SK-N-SH (cell line): ENCODE measurements at regions not wholly inside any gene's neighbourhood (a gene's known extent, or its start where the extent isn't known, plus 50 kb on each side); places are given as distances from the start of the nearest gene placed in this dataset.

ENCODE experiments used
- CTCF ChIA-PET: fragments of 300-600, 350-600 bp; formaldehyde crosslinking; extraction: SDS; loops from one replicate; lab custom pipeline; 2021; lab: Yijun Ruan, JAX
- POLR2A ChIA-PET: fragments of 350-600 bp; sonication (Branson Sonifier 250); formaldehyde crosslinking; extraction: SDS; loops from one replicate; lab custom pipeline; 2020; ENCODE audit warnings: antibody characterized with exemption, inconsistent platforms; lab: Yijun Ruan, JAX
- DNase-seq: peaks from one replicate; pipeline ENCODE4 v3.0.0; 2012
- H2AFZ ChIP-seq: fragments of 200-600 bp; sonication (generic); 2 replicates; pipeline ENCODE4 v1.8.1; 2016; ENCODE audit warnings: antibody characterized with exemption, mild to moderate bottlenecking, low read depth
- H3F3A ChIP-seq: fragments of 200-600 bp; sonication (generic); replicated peaks from 2 replicates; pipeline ENCODE3; 2016; ENCODE audit warnings: antibody characterized with exemption, mild to moderate bottlenecking; ENCODE audit not compliant: insufficient read depth
- H3K27ac ChIP-seq, 2 experiments: fragments of 200-500 bp in 1 of 2; fragments of 200-600 bp in 1 of 2; sonication (Bioruptor generic) in 1 of 2; sonication (generic), shearing (Covaris generic) in 1 of 2; 2 replicates each; pipeline versions ENCODE4 v1.5.1 to v1.6.1; 2014 to 2016; ENCODE audit warnings: low read depth in 2 of 2, inconsistent platforms in 1 of 2, low read length in 1 of 2, mild to moderate bottlenecking in 1 of 2, mixed read lengths in 1 of 2
- H3K27me3 ChIP-seq: fragments of 200-600 bp; sonication (generic), shearing (Covaris generic); 2 replicates; pipeline ENCODE4 v1.6.1; 2016; ENCODE audit warnings: mixed run types; ENCODE audit not compliant: insufficient read depth
- H3K36me3 ChIP-seq, 2 experiments: fragments of 200-500 bp in 1 of 2; fragments of 200-600 bp in 1 of 2; sonication (Bioruptor generic) in 1 of 2; sonication (generic) in 1 of 2; replicated peaks in 1 of 2; 2 replicates each; pipeline versions ENCODE3 to v1.5.1; 2014 to 2016; ENCODE audit warnings: low read length in 1 of 2, mild to moderate bottlenecking in 1 of 2; ENCODE audit not compliant: insufficient read depth in 2 of 2, control insufficient read depth in 1 of 2
- H3K4me1 ChIP-seq, 2 experiments: fragments of 200-500 bp in 1 of 2; fragments of 200-600 bp in 1 of 2; sonication (Bioruptor generic) in 1 of 2; sonication (generic), shearing (Covaris generic) in 1 of 2; 2 replicates each; pipeline versions ENCODE4 v1.5.1 to v1.6.1; 2014 to 2016; ENCODE audit warnings: low read depth in 1 of 2, low read length in 1 of 2, mixed run types in 1 of 2; ENCODE audit not compliant: insufficient read depth in 2 of 2, control insufficient read depth in 1 of 2
- H3K4me2 ChIP-seq: fragments of 200-600 bp; sonication (generic), shearing (Covaris generic); 2 replicates; pipeline ENCODE4 v1.6.1; 2017; ENCODE audit warnings: mixed run types
- H3K4me3 ChIP-seq, 2 experiments: fragments of 200-500 bp in 1 of 2; fragments of 200-600 bp in 1 of 2; sonication (Bioruptor generic) in 1 of 2; sonication (generic), shearing (Covaris generic) in 1 of 2; 2 replicates each; pipeline versions ENCODE4 v1.5.1 to v1.8.1; 2014 to 2016; ENCODE audit warnings: low read depth in 2 of 2, inconsistent platforms in 1 of 2, low read length in 1 of 2, mild to moderate bottlenecking in 1 of 2, mixed read lengths in 1 of 2, moderate library complexity in 1 of 2
- H3K79me2 ChIP-seq: fragments of 200-600 bp; sonication (generic); 2 replicates; pipeline ENCODE4 v1.8.1; 2017; ENCODE audit warnings: mild to moderate bottlenecking; ENCODE audit not compliant: insufficient read depth
- H3K9ac ChIP-seq: fragments of 200-600 bp; sonication (generic); 2 replicates; pipeline ENCODE4 v1.6.1; 2017; ENCODE audit warnings: mixed run types
- H3K9me2 ChIP-seq: fragments of 200-600 bp; sonication (generic); 2 replicates; pipeline ENCODE4 v1.6.1; 2017; ENCODE audit warnings: mixed run types
- H3K9me3 ChIP-seq: fragments of 200-600 bp; sonication (generic); 2 replicates; pipeline ENCODE4 v1.6.1; 2017; ENCODE audit warnings: mixed run types, mild to moderate bottlenecking, moderate library complexity
- H4K20me1 ChIP-seq: fragments of 200-600 bp; sonication (generic); 2 replicates; pipeline ENCODE4 v1.6.1; 2017; ENCODE audit warnings: mild to moderate bottlenecking, mixed run types; ENCODE audit not compliant: insufficient read depth
- CHD2 ChIP-seq: fragments of 150-350 bp; IDR thresholded peaks from 2 replicates; pipeline ENCODE4 v1.6.1; 2018; ENCODE audit warnings: low read length; ENCODE audit not compliant: partially characterized antibody
- EP300 ChIP-seq, 2 experiments: IDR thresholded peaks; 2 replicates each; pipeline versions ENCODE4 v1.4.0 to v1.6.1; 2012; ENCODE audit warnings: borderline replicate concordance in 1 of 2, low read depth in 1 of 2, low read length in 1 of 2
- EZH2phosphoT487 ChIP-seq: fragments of 200-600 bp; sonication (generic); IDR thresholded peaks from 2 replicates; pipeline ENCODE4 v1.6.1; 2017; ENCODE audit warnings: low read depth, mixed run types, mild to moderate bottlenecking, antibody characterized with exemption, moderate library complexity, borderline replicate concordance
- FOSL2 ChIP-seq: IDR thresholded peaks from 2 replicates; pipeline ENCODE4 v1.4.0; 2012; ENCODE audit warnings: low read depth, mild to moderate bottlenecking, moderate library complexity, borderline replicate concordance
- IRF3 ChIP-seq: fragments of 150-350 bp; IDR thresholded peaks from 2 replicates; pipeline ENCODE4 v1.6.1; 2016; ENCODE audit warnings: mild to moderate bottlenecking, low read depth, low read length
- MAX ChIP-seq: IDR thresholded peaks from 2 replicates; pipeline ENCODE4 v1.4.0; 2012; ENCODE audit warnings: low read depth
- MEF2A ChIP-seq: IDR thresholded peaks from 2 replicates; pipeline ENCODE4 v1.4.0; 2012; ENCODE audit warnings: low read depth, borderline replicate concordance
- NFIC ChIP-seq: IDR thresholded peaks from 2 replicates; pipeline ENCODE4 v1.4.0; 2012; ENCODE audit warnings: borderline replicate concordance
- NRF1 ChIP-seq: IDR thresholded peaks from 2 replicates; pipeline ENCODE4 v1.6.1; 2012; ENCODE audit warnings: low read depth, mild to moderate bottlenecking, low read length
- POLR2AphosphoS5 ChIP-seq: IDR thresholded peaks from 2 replicates; pipeline ENCODE4 v1.6.1; 2012; ENCODE audit warnings: low read depth, low read length
- RCOR1 ChIP-seq: fragments of 150-350 bp; IDR thresholded peaks from 2 replicates; pipeline ENCODE4 v1.6.1; 2017; ENCODE audit warnings: antibody characterized with exemption, low read length
- RFX5 ChIP-seq: IDR thresholded peaks from 2 replicates; pipeline ENCODE4 v1.6.1; 2012; ENCODE audit warnings: mild to moderate bottlenecking, improper control_type of control experiment, low read length
- RXRA ChIP-seq: IDR thresholded peaks from 2 replicates; pipeline ENCODE4 v1.4.0; 2012; ENCODE audit warnings: low read depth, mild to moderate bottlenecking, borderline replicate concordance
- SMC3 ChIP-seq: IDR thresholded peaks from 2 replicates; pipeline ENCODE4 v1.6.1; 2012; ENCODE audit warnings: low read depth, low read length, improper control_type of control experiment
- TAF1 ChIP-seq: IDR thresholded peaks from 2 replicates; pipeline ENCODE4 v1.6.1; 2012; ENCODE audit warnings: low read depth, mild to moderate bottlenecking, low read length, moderate library complexity, borderline replicate concordance
- TEAD4 ChIP-seq: IDR thresholded peaks from 2 replicates; pipeline ENCODE4 v1.4.0; 2012; ENCODE audit warnings: mild to moderate bottlenecking, borderline replicate concordance; ENCODE audit not compliant: insufficient read depth
- YY1 ChIP-seq: IDR thresholded peaks from 2 replicates; pipeline ENCODE4 v1.4.0; 2012; ENCODE audit warnings: low read depth, mild to moderate bottlenecking
- WGBS: methylation state at CpG from one replicate; pipeline ENCODE4 v1.1.6; 2017; ENCODE audit warnings: low lambda C conversion rate; 5-methylcytosine and 5-hydroxymethylcytosine counted together
- TF ChIP-seq, protein P1 (sequence below): IDR thresholded peaks from 2 replicates; pipeline ENCODE4 v1.4.0; 2012; ENCODE audit warnings: low read depth, borderline replicate concordance
- TF ChIP-seq, protein P2 (sequence below): fragments of 200-600 bp; sonication (generic); IDR thresholded peaks from 2 replicates; pipeline ENCODE4 v1.6.1; 2017; ENCODE audit warnings: antibody characterized with exemption, mild to moderate bottlenecking, moderate library complexity

DNA sequence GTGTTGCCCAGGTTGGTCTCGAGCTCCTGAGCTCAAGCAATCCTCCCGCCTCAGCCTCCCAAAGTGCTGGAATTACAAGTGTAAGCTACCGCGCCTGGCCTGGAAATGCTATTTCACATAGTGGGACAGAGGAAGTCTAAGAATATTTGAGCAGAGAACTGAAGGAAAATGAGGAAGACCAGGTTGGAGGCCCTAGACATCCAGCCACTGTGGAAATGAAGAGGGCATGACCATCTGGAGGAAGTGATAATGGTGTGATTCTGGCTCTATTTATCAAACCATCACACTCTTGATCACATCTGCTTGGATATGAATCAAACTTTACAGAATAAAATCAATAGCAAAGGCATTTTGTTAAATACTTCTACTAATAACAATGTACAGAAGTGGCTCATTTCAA lies 65.9 kb upstream of the ARHGEF3 start:
- no peaks in the 10 kb centered on the region for H3K9me2 ChIP-seq
- no peak overlapping the region for H3K27ac ChIP-seq
- DNase-seq, result no peak
- peaks cover 0 to 11% of the 10 kb centered on the region in 2 experiments; a peak in 2 of 4 replicates for H3K4me1 ChIP-seq
- TF ChIP-seq EZH2phosphoT487, result no peak
- TF ChIP-seq POLR2AphosphoS5, result no peak
- no peak for TF ChIP-seq RCOR1
- TF ChIP-seq, protein P1, sequence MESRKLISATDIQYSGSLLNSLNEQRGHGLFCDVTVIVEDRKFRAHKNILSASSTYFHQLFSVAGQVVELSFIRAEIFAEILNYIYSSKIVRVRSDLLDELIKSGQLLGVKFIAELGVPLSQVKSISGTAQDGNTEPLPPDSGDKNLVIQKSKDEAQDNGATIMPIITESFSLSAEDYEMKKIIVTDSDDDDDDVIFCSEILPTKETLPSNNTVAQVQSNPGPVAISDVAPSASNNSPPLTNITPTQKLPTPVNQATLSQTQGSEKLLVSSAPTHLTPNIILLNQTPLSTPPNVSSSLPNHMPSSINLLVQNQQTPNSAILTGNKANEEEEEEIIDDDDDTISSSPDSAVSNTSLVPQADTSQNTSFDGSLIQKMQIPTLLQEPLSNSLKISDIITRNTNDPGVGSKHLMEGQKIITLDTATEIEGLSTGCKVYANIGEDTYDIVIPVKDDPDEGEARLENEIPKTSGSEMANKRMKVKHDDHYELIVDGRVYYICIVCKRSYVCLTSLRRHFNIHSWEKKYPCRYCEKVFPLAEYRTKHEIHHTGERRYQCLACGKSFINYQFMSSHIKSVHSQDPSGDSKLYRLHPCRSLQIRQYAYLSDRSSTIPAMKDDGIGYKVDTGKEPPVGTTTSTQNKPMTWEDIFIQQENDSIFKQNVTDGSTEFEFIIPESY, result no peak
- no peak for TF ChIP-seq EP300 (IDR thresholded peaks at IDR 0.05; ENCODE audit: borderline replicate concordance in 1 of 2, low read depth in 1 of 2, low read length in 1 of 2)
- TF ChIP-seq MEF2A, result no peak
- TF ChIP-seq MAX, result no peak
- TF ChIP-seq, protein P2, sequence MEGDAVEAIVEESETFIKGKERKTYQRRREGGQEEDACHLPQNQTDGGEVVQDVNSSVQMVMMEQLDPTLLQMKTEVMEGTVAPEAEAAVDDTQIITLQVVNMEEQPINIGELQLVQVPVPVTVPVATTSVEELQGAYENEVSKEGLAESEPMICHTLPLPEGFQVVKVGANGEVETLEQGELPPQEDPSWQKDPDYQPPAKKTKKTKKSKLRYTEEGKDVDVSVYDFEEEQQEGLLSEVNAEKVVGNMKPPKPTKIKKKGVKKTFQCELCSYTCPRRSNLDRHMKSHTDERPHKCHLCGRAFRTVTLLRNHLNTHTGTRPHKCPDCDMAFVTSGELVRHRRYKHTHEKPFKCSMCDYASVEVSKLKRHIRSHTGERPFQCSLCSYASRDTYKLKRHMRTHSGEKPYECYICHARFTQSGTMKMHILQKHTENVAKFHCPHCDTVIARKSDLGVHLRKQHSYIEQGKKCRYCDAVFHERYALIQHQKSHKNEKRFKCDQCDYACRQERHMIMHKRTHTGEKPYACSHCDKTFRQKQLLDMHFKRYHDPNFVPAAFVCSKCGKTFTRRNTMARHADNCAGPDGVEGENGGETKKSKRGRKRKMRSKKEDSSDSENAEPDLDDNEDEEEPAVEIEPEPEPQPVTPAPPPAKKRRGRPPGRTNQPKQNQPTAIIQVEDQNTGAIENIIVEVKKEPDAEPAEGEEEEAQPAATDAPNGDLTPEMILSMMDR, result no peak
- no peak for TF ChIP-seq SMC3
- no peak for TF ChIP-seq CHD2
- no peak for TF ChIP-seq IRF3
- no peak for TF ChIP-seq FOSL2
- TF ChIP-seq TAF1, result no peak
- TF ChIP-seq NRF1, result no peak
- no peak for TF ChIP-seq YY1
- TF ChIP-seq TEAD4, result no peak
- TF ChIP-seq NFIC, result no peak
- no peak for TF ChIP-seq RFX5
- no peak for TF ChIP-seq RXRA
- WGBS, result 93% methylated on average over 4 of the region's 4 CpGs
- CTCF ChIA-PET, result interaction anchor here (2.0 kb wide), 1 partner anchor 9 kb away, joined by 5 read pairs; no protein-coding TSS in a partner anchor
- no peaks in the 10 kb centered on the region for H3F3A ChIP-seq
- no peak overlapping the region for H3K9ac ChIP-seq
- H3K4me2 ChIP-seq, result no peak overlapping the region
- H2AFZ ChIP-seq, result no peak overlapping the region
- no peak overlapping the region for H3K4me3 ChIP-seq
- H3K79me2 ChIP-seq, result no peaks in the 10 kb centered on the region
- no peaks in the 10 kb centered on the region for H4K20me1 ChIP-seq
- POLR2A ChIA-PET, result no interaction called here
- H3K9me3 ChIP-seq, result no peaks in the 10 kb centered on the region
- H3K27me3 ChIP-seq, result no peaks in the 10 kb centered on the region
- H3K36me3 ChIP-seq, result no peaks in the 10 kb centered on the region
